GM10248 (cell line): ENCODE measurements at regions not wholly inside any gene's neighbourhood (a gene's known extent, or its start where the extent isn't known, plus 50 kb on each side); places are given as distances from the start of the nearest gene placed in this dataset.

Source experiments
- CTCF ChIA-PET: fragments of 300-600 bp; sonication (Branson Sonifier 250); formaldehyde crosslinking; extraction: SDS; loops from one replicate; lab custom pipeline; 2021; ENCODE audit warnings: antibody characterized with exemption; lab: Yijun Ruan, JAX
- POLR2A ChIA-PET: fragments of 350-650 bp; sonication (Branson Sonifier 250); formaldehyde crosslinking; extraction: SDS; loops from one replicate; lab custom pipeline; 2020; ENCODE audit warnings: antibody characterized with exemption; lab: Yijun Ruan, JAX
- DNase-seq: peaks from one replicate; pipeline ENCODE4 v3.0.0; 2012; ENCODE audit errors: extremely low spot score
- CTCF ChIP-seq: IDR thresholded peaks from 2 replicates; pipeline ENCODE4 v1.5.1; 2012; ENCODE audit warnings: mild to moderate bottlenecking, low read depth; ENCODE audit errors: extremely low read depth, missing control alignments, control extremely low read depth

DNA sequence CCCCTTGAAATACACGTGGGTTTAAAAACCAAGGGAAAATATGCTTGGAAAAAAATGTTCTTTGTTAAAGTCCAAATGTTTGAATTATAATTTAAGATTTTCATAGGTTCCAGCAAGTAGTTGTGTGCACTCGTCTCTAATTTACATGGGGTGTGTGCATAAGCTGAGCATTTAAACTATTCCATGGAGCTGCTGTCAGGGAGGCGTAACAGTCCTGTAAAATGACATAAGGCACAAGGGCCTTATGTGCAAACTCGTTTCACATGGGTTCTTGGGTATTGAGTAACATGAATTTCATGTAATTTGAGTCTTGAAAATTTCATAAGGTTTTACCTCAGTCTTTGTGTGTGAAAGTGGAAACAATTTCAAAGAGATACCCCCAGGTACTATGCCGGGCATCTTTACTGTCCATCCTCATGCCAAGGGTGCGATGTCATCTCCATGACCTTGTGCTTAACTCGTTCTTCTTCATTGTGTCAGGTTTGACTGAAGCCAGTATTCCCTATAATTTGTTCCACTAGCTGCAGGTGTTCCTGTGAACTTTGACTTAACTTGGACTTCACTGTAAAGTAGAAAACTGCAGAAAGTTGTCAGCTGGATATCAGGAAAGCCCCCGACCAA, 359.3 kb downstream of the SH3GL2 start:
- POLR2A ChIA-PET = no interaction called here
- TF ChIP-seq CTCF = no peak
- no peak for DNase-seq
- CTCF ChIA-PET = no interaction called here

- POLR2A ChIA-PET = no interaction called here
- no peak for TF ChIP-seq CTCF
- DNase-seq = no peak
- CTCF ChIA-PET = no interaction called here
Measured at GRCh38 chr9:17942498-17942897, 363.6 kb downstream of the SH3GL2 start.

DNA sequence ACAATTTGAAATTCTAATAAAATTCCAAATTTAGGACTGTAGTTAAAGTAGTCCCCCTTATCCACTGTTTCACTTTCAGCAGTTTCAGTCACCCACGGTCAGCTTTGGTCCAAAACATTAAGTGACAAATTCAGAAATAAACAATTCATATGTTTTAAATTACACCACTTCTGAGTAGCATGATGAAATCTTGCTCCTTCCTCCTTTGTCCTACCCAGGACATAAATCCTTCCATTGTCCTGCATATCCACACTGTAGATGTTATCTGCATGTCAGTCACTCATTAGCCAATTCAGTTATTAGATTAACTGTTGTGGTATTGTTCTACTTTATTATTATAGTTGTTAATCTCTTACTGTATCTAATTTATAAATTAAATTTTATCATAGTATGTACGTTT, 376.5 kb downstream of the SH3GL2 start:
- no peak for DNase-seq
- ChIA-PET POLR2A (no interaction called here), CTCF (interaction anchor here (2.0 to 2.1 kb wide), 2 partner anchors 9 to 24 kb away, joined by 4 to 5 read pairs; no protein-coding TSS in a partner anchor)
- no peak for TF ChIP-seq CTCF

DNA sequence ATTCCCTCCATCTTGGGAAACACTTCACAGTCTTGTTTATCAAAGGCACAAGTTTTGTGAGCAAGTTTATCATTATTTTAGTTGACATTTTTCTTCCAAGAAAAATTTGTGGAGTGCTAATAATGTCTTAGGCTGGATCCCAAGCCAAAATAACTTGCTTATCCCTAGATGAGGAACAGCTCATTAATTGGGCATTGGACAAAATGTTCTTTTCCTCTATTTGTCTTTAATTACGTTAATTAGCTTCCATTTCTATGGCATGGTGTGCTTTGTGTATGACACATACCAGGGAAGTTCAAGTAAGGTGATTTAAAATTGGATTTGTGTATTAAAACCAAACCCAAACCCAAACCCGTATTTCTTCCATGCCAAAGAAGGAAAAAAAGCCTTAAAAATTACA, 379.5 kb downstream of the SH3GL2 start:
- ChIA-PET POLR2A (no interaction called here), CTCF (no interaction called here)
- no peak for TF ChIP-seq CTCF
- DNase-seq = no peak

DNA sequence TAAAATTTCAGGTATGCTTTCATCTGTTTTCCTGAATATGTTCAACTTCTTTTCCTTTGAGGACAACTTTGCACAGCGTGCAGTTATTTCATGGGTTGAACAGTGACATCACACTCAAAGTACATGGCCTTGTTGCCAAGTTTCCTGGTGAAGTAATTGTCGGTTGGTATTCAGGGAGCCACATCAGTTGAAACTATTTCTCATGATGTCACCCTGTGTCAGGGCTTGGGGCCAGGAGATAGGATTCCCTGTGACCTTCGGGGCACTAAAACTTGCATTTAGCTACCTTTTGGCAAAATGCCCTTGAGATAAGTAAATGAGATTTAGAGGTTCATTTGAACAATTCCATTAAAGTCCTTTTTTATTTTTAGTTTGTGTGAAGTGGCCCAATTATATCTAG, 383.9 kb downstream of the SH3GL2 start:
- POLR2A ChIA-PET = no interaction called here
- CTCF ChIA-PET = interaction anchor here (1.0 to 1.7 kb wide), 3 partner anchors 9 to 44 kb away, joined by 3 to 4 read pairs (median 4); no protein-coding TSS in a partner anchor
- TF ChIP-seq CTCF = no peak
- no peak for DNase-seq

DNA sequence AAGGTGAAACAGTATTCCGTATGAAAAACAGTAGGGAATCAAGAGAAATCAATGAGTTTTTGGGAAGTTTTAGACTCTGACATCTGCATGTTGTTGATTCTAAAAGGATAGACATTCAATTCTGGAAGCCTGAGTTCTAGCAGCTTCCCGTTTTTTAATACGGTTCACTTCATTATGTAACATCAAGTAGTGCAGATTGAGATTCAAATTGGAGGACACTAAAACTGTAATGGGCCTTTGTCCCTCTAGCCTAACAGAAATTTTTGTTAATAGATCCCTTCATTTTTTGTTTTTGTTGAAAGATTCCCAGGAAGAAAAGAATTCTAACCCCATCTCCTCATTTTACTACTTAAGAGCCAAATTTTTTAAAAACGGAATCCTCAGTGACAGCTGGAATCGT, 384.6 kb downstream of the SH3GL2 start:
- DNase-seq = no peak
- POLR2A ChIA-PET = no interaction called here
- CTCF ChIA-PET = interaction anchor here (1.0 to 1.7 kb wide), 3 partner anchors 10 to 43 kb away, joined by 3 to 4 read pairs (median 4); no protein-coding TSS in a partner anchor

More for the DNA sequence above, 384.6 kb downstream of the SH3GL2 start:
- no peak for TF ChIP-seq CTCF
